Keratinocyte (primary cell): ENCODE measurements at regions not wholly inside any gene's neighbourhood (a gene's known extent, or its start where the extent isn't known, plus 50 kb on each side); places are given as distances from the start of the nearest gene placed in this dataset.

Experiments used
- DNase-seq: peaks from one replicate; pipeline ENCODE4 v3.0.0-alpha.2; 2011; ENCODE audit warnings: low read depth, missing footprints, low spot score
- FAIRE-seq: peaks from 2 replicates; lab custom pipeline; 2011; peaks lifted over from hg19 to GRCh38; lab: Jason Lieb, UNC
- H2AFZ ChIP-seq: 2 replicates; pipeline ENCODE4 v1.6.0; 2012; ENCODE audit warnings: low read length, control low read depth, inconsistent platforms; ENCODE audit not compliant: control insufficient read depth
- H3K27ac ChIP-seq: 2 replicates; pipeline ENCODE4 v1.5.1; 2011; ENCODE audit warnings: low read length; ENCODE audit not compliant: control insufficient read depth, insufficient read depth
- H3K27me3 ChIP-seq: 3 replicates; pipeline ENCODE4 v1.6.0; 2011; ENCODE audit warnings: low read length; ENCODE audit not compliant: control insufficient read depth, insufficient read depth; ENCODE audit errors: extremely low read depth
- H3K36me3 ChIP-seq, 2 experiments: 2 replicates in 1 of 2; 3 replicates in 1 of 2; pipeline ENCODE4 v1.5.1; 2011; ENCODE audit warnings: low read length in 2 of 2, mild to moderate bottlenecking in 1 of 2; ENCODE audit not compliant: control insufficient read depth in 2 of 2, insufficient read depth in 2 of 2; ENCODE audit errors: extremely low read depth in 1 of 2
- H3K4me1 ChIP-seq: 3 replicates; pipeline ENCODE4 v1.5.1; 2011; ENCODE audit warnings: low read length; ENCODE audit not compliant: control insufficient read depth, insufficient read depth; ENCODE audit errors: extremely low read depth
- H3K4me2 ChIP-seq: 3 replicates; pipeline ENCODE4 v1.6.0; 2011; ENCODE audit warnings: low read depth, low read length; ENCODE audit not compliant: control insufficient read depth, insufficient read depth; ENCODE audit errors: extremely low read depth
- H3K4me3 ChIP-seq, 3 experiments: fragments of 200-600 bp in 1 of 3; sonication (generic) in 1 of 3; 2 replicates in 2 of 3; 3 replicates in 1 of 3; pipeline ENCODE4 v1.5.1; 2011 to 2016; ENCODE audit warnings: low read length in 3 of 3, mild to moderate bottlenecking in 3 of 3, control low read depth in 2 of 3, inconsistent platforms in 1 of 3, low read depth in 1 of 3, mixed read lengths in 1 of 3, mixed run types in 1 of 3, moderate library complexity in 1 of 3; ENCODE audit not compliant: control insufficient read depth in 2 of 3, insufficient read depth in 2 of 3; ENCODE audit errors: extremely low read depth in 1 of 3
- H3K79me2 ChIP-seq: 2 replicates; pipeline ENCODE4 v1.6.0; 2012; ENCODE audit warnings: low read length; ENCODE audit not compliant: control insufficient read depth, insufficient read depth
- H3K9ac ChIP-seq: 3 replicates; pipeline ENCODE4 v1.6.0; 2011; ENCODE audit warnings: low read length; ENCODE audit not compliant: control insufficient read depth, insufficient read depth; ENCODE audit errors: extremely low read depth
- H3K9me1 ChIP-seq: 3 replicates; pipeline ENCODE4 v1.6.0; 2011; ENCODE audit warnings: low read length; ENCODE audit not compliant: control insufficient read depth, insufficient read depth; ENCODE audit errors: extremely low read depth
- H3K9me3 ChIP-seq: 2 replicates; pipeline ENCODE4 v1.5.1; 2012; ENCODE audit warnings: low read depth, low read length; ENCODE audit not compliant: control insufficient read depth
- H4K20me1 ChIP-seq: 3 replicates; pipeline ENCODE4 v1.6.0; 2011; ENCODE audit warnings: low read length; ENCODE audit not compliant: control insufficient read depth, insufficient read depth; ENCODE audit errors: extremely low read depth
- CTCF ChIP-seq, 3 experiments: IDR thresholded peaks in 1 of 3; conservative IDR thresholded peaks in 1 of 3; optimal IDR thresholded peaks in 1 of 3; 2 replicates in 2 of 3; 3 replicates in 1 of 3; pipeline versions ENCODE3 to v1.5.1; 2011; ENCODE audit warnings: low read length in 3 of 3, mild to moderate bottlenecking in 3 of 3, moderate library complexity in 2 of 3, control low read depth in 1 of 3, inconsistent platforms in 1 of 3; ENCODE audit not compliant: insufficient read depth in 2 of 3; ENCODE audit errors: extremely low read depth in 1 of 3
- EZH2 ChIP-seq: IDR thresholded peaks from one replicate; pipeline ENCODE4 v1.6.1; 2012; ENCODE audit warnings: inconsistent platforms, mild to moderate bottlenecking, low read length, moderate library complexity
- dilution Hi-C: fragments of 300-500 bp; cut with MboI; formaldehyde crosslinking; loops from one replicate; pipeline ENCODE4 v1.7.0; 2020; ENCODE audit warnings: low sequenced_read_pairs; ENCODE audit not compliant: extremely low pct_ligation_motif_present

- Histone ChIP-seq H3K79me2 (no peaks in the 10 kb centered on the region), H3K9me3 (no peaks in the 10 kb centered on the region), H3K27ac (no peak overlapping the region), H2AFZ (no peak overlapping the region), H3K36me3 (no peaks in the 10 kb centered on the region), H4K20me1 (no peaks in the 10 kb centered on the region), H3K9me1 (no peaks in the 10 kb centered on the region), H3K4me1 (no peaks in the 10 kb centered on the region), H3K27me3 (peaks cover 4% of the 10 kb centered on the region), H3K9ac (no peak overlapping the region), H3K4me2 (no peak overlapping the region), H3K4me3 (no peak overlapping the region)
- dilution Hi-C loops = no loop called here
- TF ChIP-seq CTCF (optimal IDR thresholded peaks at IDR 0.05 in 1 of 3, IDR thresholded peaks at IDR 0.05 in 1 of 3, conservative IDR thresholded peaks at IDR 0.05 in 1 of 3; ENCODE audit: extremely low read depth in 1 of 3, insufficient read depth in 2 of 3, low read length in 3 of 3) = no peak
- no peak for TF ChIP-seq EZH2
- FAIRE-seq = no peak
- no peak for DNase-seq
Measured at GRCh38 chr2:120431386-120432292, 85.7 kb downstream of the INHBB start.

- no peaks in the 10 kb centered on the region for H4K20me1 ChIP-seq
- H3K9me1 ChIP-seq = no peaks in the 10 kb centered on the region
- no peak overlapping the region for H3K4me3 ChIP-seq
- DNase-seq (no peak), FAIRE-seq (no peak)
- H3K9me3 ChIP-seq = no peaks in the 10 kb centered on the region
- no peak overlapping the region for H3K4me2 ChIP-seq
- dilution Hi-C loops = no loop called here
- H3K4me1 ChIP-seq = no peaks in the 10 kb centered on the region
- no peak for TF ChIP-seq EZH2
- no peak for TF ChIP-seq CTCF (optimal IDR thresholded peaks at IDR 0.05 in 1 of 3, IDR thresholded peaks at IDR 0.05 in 1 of 3, conservative IDR thresholded peaks at IDR 0.05 in 1 of 3; ENCODE audit: extremely low read depth in 1 of 3, insufficient read depth in 2 of 3, low read length in 3 of 3)
- H3K9ac ChIP-seq = no peak overlapping the region
- no peaks in the 10 kb centered on the region for H3K79me2 ChIP-seq
- H2AFZ ChIP-seq = no peak overlapping the region
- H3K27ac ChIP-seq = no peak overlapping the region
- H3K27me3 ChIP-seq = peaks cover 4% of the 10 kb centered on the region
- H3K36me3 ChIP-seq = no peaks in the 10 kb centered on the region
Measured at GRCh38 chr2:120432293-120432975, 86.5 kb downstream of the INHBB start.
